Testis (tissue), 2 donors: ENCODE measurements at regions not wholly inside any gene's neighbourhood (a gene's known extent, or its start where the extent isn't known, plus 50 kb on each side); places are given as distances from the start of the nearest gene placed in this dataset.
"Not testable (repeated sequence)": the region's sequence is repeated elsewhere in the genome, so short reads cannot be mapped to it uniquely, and the experiment has no call there.

ENCODE experiments used
- DNase-seq: peaks from one replicate; pipeline ENCODE4 v3.0.0-alpha.2; 2019
- H3K27ac ChIP-seq, 2 donors: fragments of 200-600 bp; sonication (generic); one replicate each; pipeline ENCODE4 v1.5.1; 2019
- H3K27me3 ChIP-seq: fragments of 200-600 bp; sonication (generic); one replicate; pipeline ENCODE4 v1.5.1; 2019
- H3K36me3 ChIP-seq: fragments of 200-600 bp; sonication (generic); one replicate; pipeline ENCODE4 v1.5.1; 2017; ENCODE audit warnings: low read depth; ENCODE audit errors: missing control alignments
- H3K4me1 ChIP-seq: fragments of 200-600 bp; sonication (generic); one replicate; pipeline ENCODE4 v1.5.1; 2019
- H3K4me3 ChIP-seq, 2 donors: fragments of 200-600 bp; sonication (generic); one replicate each; pipeline ENCODE4 v1.5.1; 2017 to 2019
- H3K9me3 ChIP-seq: fragments of 200-600 bp; sonication (generic); one replicate; pipeline ENCODE4 v1.5.1; 2017
- POLR2A ChIP-seq: fragments of 450-650 bp; IDR thresholded peaks from one replicate; pipeline ENCODE4 v1.6.1; 2017; ENCODE audit warnings: antibody characterized with exemption, mild to moderate bottlenecking, moderate library complexity
- WGBS, 2 donors: methylation state at CpG; one replicate each; pipeline ENCODE4 v1.1.5; 2018; 5-methylcytosine and 5-hydroxymethylcytosine counted together
- intact Hi-C: fragments of 100-400 bp; cut with DNase I; formaldehyde crosslinking; loops from one replicate; pipeline ENCODE4 v1.15.1; 2023; ENCODE audit warnings: low total_unique reads
- TF ChIP-seq, protein P1 (sequence below), 3 experiments: fragments of 450-650 bp in 2 of 3; fragments of 200-600 bp in 1 of 3; sonication (generic) in 1 of 3; IDR thresholded peaks; one replicate each; pipeline ENCODE4 v1.5.1; 2016 to 2019; ENCODE audit warnings: antibody characterized with exemption in 3 of 3, mild to moderate bottlenecking in 2 of 3, moderate library complexity in 1 of 3

GRCh38 chr5:87195104-87195591, 72.5 kb upstream of the RASA1 start:
- intact Hi-C loops: no loop called here
- no peaks in the 10 kb centered on the region for H3K27me3 ChIP-seq
- whole genome bisulfite sequencing, 2 donors: 58 to 64% methylated on average over 4 of the region's 4 CpGs
- H3K36me3 ChIP-seq: no peaks in the 10 kb centered on the region
- no peak for TF ChIP-seq POLR2A
- TF ChIP-seq, protein P1, sequence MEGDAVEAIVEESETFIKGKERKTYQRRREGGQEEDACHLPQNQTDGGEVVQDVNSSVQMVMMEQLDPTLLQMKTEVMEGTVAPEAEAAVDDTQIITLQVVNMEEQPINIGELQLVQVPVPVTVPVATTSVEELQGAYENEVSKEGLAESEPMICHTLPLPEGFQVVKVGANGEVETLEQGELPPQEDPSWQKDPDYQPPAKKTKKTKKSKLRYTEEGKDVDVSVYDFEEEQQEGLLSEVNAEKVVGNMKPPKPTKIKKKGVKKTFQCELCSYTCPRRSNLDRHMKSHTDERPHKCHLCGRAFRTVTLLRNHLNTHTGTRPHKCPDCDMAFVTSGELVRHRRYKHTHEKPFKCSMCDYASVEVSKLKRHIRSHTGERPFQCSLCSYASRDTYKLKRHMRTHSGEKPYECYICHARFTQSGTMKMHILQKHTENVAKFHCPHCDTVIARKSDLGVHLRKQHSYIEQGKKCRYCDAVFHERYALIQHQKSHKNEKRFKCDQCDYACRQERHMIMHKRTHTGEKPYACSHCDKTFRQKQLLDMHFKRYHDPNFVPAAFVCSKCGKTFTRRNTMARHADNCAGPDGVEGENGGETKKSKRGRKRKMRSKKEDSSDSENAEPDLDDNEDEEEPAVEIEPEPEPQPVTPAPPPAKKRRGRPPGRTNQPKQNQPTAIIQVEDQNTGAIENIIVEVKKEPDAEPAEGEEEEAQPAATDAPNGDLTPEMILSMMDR (IDR thresholded peaks at IDR 0.05): no peak
- H3K4me1 ChIP-seq: no peaks in the 10 kb centered on the region
- H3K4me3 ChIP-seq: no peak overlapping the region
- H3K27ac ChIP-seq: no peak overlapping the region
- no peak for DNase-seq
- no peaks in the 10 kb centered on the region for H3K9me3 ChIP-seq

DNA sequence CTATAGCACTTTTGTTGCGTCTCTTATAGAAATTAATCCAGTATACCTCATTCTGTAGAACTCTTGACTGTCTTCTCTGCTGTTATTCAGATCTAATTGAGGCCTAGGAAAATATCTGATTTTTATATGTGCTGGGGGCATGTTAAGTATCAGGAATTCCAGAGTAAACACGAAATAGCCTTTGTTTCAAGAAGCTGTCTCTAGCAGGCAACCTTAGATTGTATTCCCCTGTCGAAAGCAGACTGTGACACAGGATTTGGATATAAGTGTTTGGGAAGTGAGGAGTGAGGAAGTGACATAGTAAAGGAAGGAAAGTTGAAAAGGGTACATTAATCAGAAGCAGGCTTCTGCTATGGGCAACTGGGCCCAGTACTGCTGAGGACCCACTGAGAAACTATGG, 72.1 kb upstream of the RASA1 start:
- Histone ChIP-seq H3K36me3 (no peaks in the 10 kb centered on the region), H3K9me3 (no peaks in the 10 kb centered on the region), H3K4me1 (no peaks in the 10 kb centered on the region), H3K27me3 (no peaks in the 10 kb centered on the region), H3K27ac (no peak overlapping the region), H3K4me3 (no peak overlapping the region)
- DNase-seq: no peak
- WGBS, 2 donors: 68 to 79% methylated on average over 3 of the region's 3 CpGs
- TF ChIP-seq, protein P1 (IDR thresholded peaks at IDR 0.05): no peak
- TF ChIP-seq POLR2A: no peak
- intact Hi-C loops: no loop called here

- WGBS, 2 donors: 88 to 95% methylated on average over 5 of the region's 5 CpGs
- no peak for DNase-seq
- Histone ChIP-seq H3K36me3 (no peaks in the 10 kb centered on the region), H3K27me3 (no peaks in the 10 kb centered on the region), H3K9me3 (no peaks in the 10 kb centered on the region), H3K4me3 (no peak overlapping the region), H3K4me1 (no peaks in the 10 kb centered on the region), H3K27ac (no peak overlapping the region)
- intact Hi-C loops: no loop called here
- TF ChIP-seq POLR2A: no peak
- TF ChIP-seq, protein P1 (IDR thresholded peaks at IDR 0.05): no peak
Measured at GRCh38 chr5:87198010-87198409, 69.7 kb upstream of the RASA1 start.

DNA sequence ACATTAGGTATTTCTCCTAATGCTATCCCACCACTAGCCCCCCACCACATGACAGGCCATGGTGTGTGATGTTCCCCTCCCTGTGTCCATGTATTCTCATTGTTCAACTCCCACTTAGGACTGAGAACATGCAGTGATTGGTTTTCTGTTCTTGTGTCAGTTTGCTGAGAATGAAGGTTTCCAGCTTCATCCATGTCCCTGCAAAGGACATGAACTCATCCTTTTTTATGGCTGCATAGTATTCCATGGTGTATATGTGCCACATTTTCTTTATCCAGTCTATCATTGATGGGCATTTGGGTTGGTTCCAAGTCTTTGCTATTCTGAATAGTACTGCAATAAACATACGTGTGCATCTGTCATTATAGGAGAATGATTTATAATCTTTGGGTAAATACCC, 68.4 kb upstream of the RASA1 start:
- H3K27ac ChIP-seq, H3K27me3 ChIP-seq, H3K4me3 ChIP-seq, H3K4me1 ChIP-seq, intact Hi-C loops, H3K36me3 ChIP-seq, DNase-seq, H3K9me3 ChIP-seq: not testable (repeated sequence)
- WGBS, 2 donors: 87% methylated on average over 1 of the region's 1 CpG

- intact Hi-C loops, H3K4me1 ChIP-seq, H3K4me3 ChIP-seq, H3K27ac ChIP-seq, DNase-seq, H3K36me3 ChIP-seq, H3K27me3 ChIP-seq, H3K9me3 ChIP-seq: not testable (repeated sequence)
- 90 to 95% methylated on average over 2 of the region's 2 CpGs for WGBS, 2 donors
Measured at GRCh38 chr5:87199704-87200103, 68.0 kb upstream of the RASA1 start.

DNA sequence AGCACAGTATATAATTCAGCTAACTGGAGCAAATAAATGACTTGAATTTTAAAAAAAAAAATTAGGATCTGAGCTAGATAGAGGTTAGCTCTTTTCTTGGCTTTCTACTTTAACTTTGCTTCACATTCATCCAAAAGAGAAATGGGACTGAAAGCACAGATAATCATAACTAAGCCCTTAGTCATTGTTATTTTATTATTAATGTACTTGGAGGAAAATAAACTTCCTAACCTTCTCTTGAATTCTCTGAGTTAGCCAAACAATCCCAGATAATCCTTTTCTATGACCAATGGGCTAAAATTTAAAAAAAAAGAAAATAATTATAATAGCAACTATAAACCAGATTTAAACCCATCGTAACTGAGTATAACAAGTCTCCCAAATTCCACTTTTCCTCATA, 57.6 kb upstream of the RASA1 start:
- WGBS, 2 donors: 96 to 97% methylated on average over 1 of the region's 1 CpG
- H3K9me3 ChIP-seq: no peaks in the 10 kb centered on the region
- no peak overlapping the region for H3K4me3 ChIP-seq

More for the DNA sequence above, 57.6 kb upstream of the RASA1 start:
- no peak for DNase-seq
- intact Hi-C loops: no loop called here
- H3K36me3 ChIP-seq: no peaks in the 10 kb centered on the region
- no peaks in the 10 kb centered on the region for H3K27me3 ChIP-seq
- no peaks in the 10 kb centered on the region for H3K4me1 ChIP-seq
- no peak for TF ChIP-seq POLR2A
- TF ChIP-seq, protein P1 (IDR thresholded peaks at IDR 0.05): no peak
- no peak overlapping the region for H3K27ac ChIP-seq
